ENCODE measurements at regions not wholly inside any gene's neighbourhood (a gene's known extent, or its start where the extent isn't known, plus 50 kb on each side); places are given as distances from the start of the nearest gene placed in this dataset.

- TF ChIP-seq CTCF (IDR thresholded peaks at IDR 0.05) (no peak), POLR2A (IDR thresholded peaks at IDR 0.05) (no peak)
Observed at GRCh38 chr9:73640971-73641370, 489.3 kb downstream of the ANXA1 start.

Data from body of pancreas (tissue), 4 donors.